HG02981 (cell line): ENCODE measurements at regions not wholly inside any gene's neighbourhood (a gene's known extent, or its start where the extent isn't known, plus 50 kb on each side); places are given as distances from the start of the nearest gene placed in this dataset.

Experiments
- ATAC-seq: cut with Tn5 transposase; IDR thresholded peaks from one replicate; pipeline ENCODE4 v1.9.1; 2021; ENCODE audit warnings: mild to moderate bottlenecking, moderate library complexity; ENCODE audit not compliant: unreplicated experiment

GRCh38 chr12:18897823-18898222 lies 159.9 kb downstream of the CAPZA3 start:
- no peak for ATAC-seq

GRCh38 chr12:18898470-18898869 lies 160.6 kb downstream of the CAPZA3 start:
- no peak for ATAC-seq

GRCh38 chr12:18899162-18899561 lies 161.2 kb downstream of the CAPZA3 start:
- ATAC-seq: no peak

GRCh38 chr12:18899678-18900317 lies 161.9 kb downstream of the CAPZA3 start:
- ATAC-seq: no peak

- ATAC-seq: no peak
These were observed 167.2 kb downstream of the CAPZA3 start for GRCh38 chr12:18905134-18905533.

GRCh38 chr12:18906395-18906794 lies 168.5 kb downstream of the CAPZA3 start:
- ATAC-seq: no peak

GRCh38 chr12:18907127-18907526 lies 169.2 kb downstream of the CAPZA3 start:
- ATAC-seq: no peak

- ATAC-seq: no peak
These were observed 169.8 kb downstream of the CAPZA3 start for GRCh38 chr12:18907728-18908127.

GRCh38 chr12:18908191-18908590 lies 170.3 kb downstream of the CAPZA3 start:
- ATAC-seq: no peak

- ATAC-seq: no peak
These were observed 182.1 kb downstream of the CAPZA3 start for GRCh38 chr12:18919871-18920511.

- ATAC-seq: no peak
These were observed 184.9 kb downstream of the CAPZA3 start for GRCh38 chr12:18922851-18923250.

GRCh38 chr12:18923721-18924120 lies 185.8 kb downstream of the CAPZA3 start:
- no peak for ATAC-seq

GRCh38 chr12:18926188-18926587 lies 188.3 kb downstream of the CAPZA3 start:
- no peak for ATAC-seq

GRCh38 chr12:18932211-18932610 lies 194.3 kb downstream of the CAPZA3 start:
- ATAC-seq: no peak

- no peak for ATAC-seq
These were observed 194.8 kb downstream of the CAPZA3 start for GRCh38 chr12:18932715-18933114.

GRCh38 chr12:18935371-18935965 lies 194.1 kb upstream of the PLEKHA5 start:
- no peak for ATAC-seq

- no peak for ATAC-seq
These were observed 190.5 kb upstream of the PLEKHA5 start for GRCh38 chr12:18939051-18939450.

GRCh38 chr12:18942669-18943068 lies 186.9 kb upstream of the PLEKHA5 start:
- no peak for ATAC-seq

GRCh38 chr12:18943200-18943599 lies 186.3 kb upstream of the PLEKHA5 start:
- no peak for ATAC-seq

GRCh38 chr12:18946106-18946505 lies 183.4 kb upstream of the PLEKHA5 start:
- ATAC-seq: no peak

GRCh38 chr12:18951218-18951617 lies 178.3 kb upstream of the PLEKHA5 start:
- no peak for ATAC-seq

- ATAC-seq: no peak
These were observed 176.0 kb upstream of the PLEKHA5 start for GRCh38 chr12:18953505-18953904.
